Activated T-cell treated with anti-CD3 and anti-CD28 coated beads, Interleukin-2, amount 50 U/mL, for 72 hours (primary cell): ENCODE measurements at regions not wholly inside any gene's neighbourhood (a gene's known extent, or its start where the extent isn't known, plus 50 kb on each side); places are given as distances from the start of the nearest gene placed in this dataset.
A peak's percentile ranks its signal among the peaks of the same experiment; 100 is the strongest.
"Not testable (repeated sequence)": the region's sequence is repeated elsewhere in the genome, so short reads cannot be mapped to it uniquely, and the experiment has no call there.

Experiments
- ATAC-seq, 2 donors: fragments of 150-1000 bp; cut with Tn5 transposase; replicated peaks in 1 of 2; 2 replicates each; pipeline ENCODE4 v1.10.0; 2021; ENCODE audit warnings: moderate library complexity in 2 of 2, mild to moderate bottlenecking in 1 of 2
- DNase-seq, 2 donors: peaks; one replicate each; pipeline ENCODE4 v3.0.0; 2021 to 2022; ENCODE audit warnings: mixed read lengths in 1 of 2
- H3K27ac Mint-ChIP-seq: one replicate; pipeline ENCODE4 v1.8.0; 2022; ENCODE audit warnings: mild to moderate bottlenecking, moderate library complexity, mixed read lengths
- H3K27me3 Mint-ChIP-seq: one replicate; pipeline ENCODE4 v1.8.0; 2022; ENCODE audit warnings: low read depth, mixed read lengths
- H3K36me3 Mint-ChIP-seq, 2 donors: one replicate each; pipeline ENCODE4 v1.8.0; 2022; ENCODE audit warnings: mixed read lengths in 2 of 2, mild to moderate bottlenecking in 1 of 2; ENCODE audit not compliant: insufficient read depth in 2 of 2
- H3K4me1 Mint-ChIP-seq: one replicate; pipeline ENCODE4 v1.8.0; 2022; ENCODE audit warnings: low read depth, mixed read lengths
- H3K4me3 Mint-ChIP-seq, 2 donors: one replicate each; pipeline ENCODE4 v1.8.0; 2022; ENCODE audit warnings: mild to moderate bottlenecking in 2 of 2, mixed read lengths in 2 of 2, moderate library complexity in 2 of 2
- H3K9me3 Mint-ChIP-seq, 2 donors: one replicate each; pipeline ENCODE4 v1.8.0; 2022; ENCODE audit warnings: mixed read lengths in 2 of 2

DNA sequence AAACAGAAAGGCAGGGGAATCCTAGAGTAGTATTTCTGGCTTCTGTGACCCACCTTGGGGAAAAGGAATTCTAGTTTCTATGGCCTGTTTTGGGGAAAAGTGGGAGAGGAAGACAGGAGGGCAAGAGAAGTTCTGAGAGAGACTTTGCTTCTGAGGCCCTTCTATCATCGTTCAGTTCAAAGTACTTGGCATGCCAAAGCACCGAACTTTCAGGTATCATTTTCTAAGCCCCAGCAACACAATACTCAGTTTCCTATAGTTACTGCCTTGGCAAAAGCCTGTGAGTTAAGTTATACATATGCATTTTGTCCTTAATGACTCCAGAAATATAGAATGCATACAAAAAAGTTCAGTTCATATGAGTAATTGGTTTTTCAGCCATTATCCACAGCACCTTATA, 74.1 kb upstream of the CHD2 start:
- H3K4me1 Mint-ChIP-seq, result peaks cover 60% of the 10 kb centered on the region
- DNase-seq (no peak), ATAC-seq (no peak)
- peak overlapping the region; percentile 5 to 41 for H3K4me3 Mint-ChIP-seq
- no peaks in the 10 kb centered on the region for H3K9me3 Mint-ChIP-seq
- no peaks in the 10 kb centered on the region for H3K27me3 Mint-ChIP-seq
- no peaks in the 10 kb centered on the region for H3K36me3 Mint-ChIP-seq
- peak overlapping the region; percentile 54 for H3K27ac Mint-ChIP-seq

DNA sequence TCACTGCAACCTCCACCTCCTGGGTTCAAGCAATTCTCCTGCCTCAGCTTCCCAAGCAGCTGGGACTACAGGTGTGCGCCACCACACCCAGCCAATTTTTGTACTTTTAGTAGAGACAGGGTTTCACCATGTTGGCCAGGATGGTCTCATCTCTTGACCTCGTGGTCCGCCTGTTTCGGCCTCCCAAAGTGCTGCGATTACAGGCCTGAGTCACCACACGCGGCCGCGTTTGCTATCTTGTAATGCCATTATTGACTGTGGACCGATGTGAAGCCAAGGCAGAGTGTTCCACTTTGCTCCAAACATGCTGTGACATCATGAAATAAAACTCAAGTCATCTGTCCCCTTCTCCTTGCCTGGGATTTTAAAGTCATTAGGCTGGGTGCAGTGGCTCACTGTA, 72.1 kb upstream of the CHD2 start:
- H3K9me3 Mint-ChIP-seq, H3K36me3 Mint-ChIP-seq, H3K4me3 Mint-ChIP-seq, DNase-seq, ATAC-seq, H3K27me3 Mint-ChIP-seq, H3K27ac Mint-ChIP-seq: not testable (repeated sequence)
- peaks cover 61% of the 10 kb centered on the region for H3K4me1 Mint-ChIP-seq

DNA sequence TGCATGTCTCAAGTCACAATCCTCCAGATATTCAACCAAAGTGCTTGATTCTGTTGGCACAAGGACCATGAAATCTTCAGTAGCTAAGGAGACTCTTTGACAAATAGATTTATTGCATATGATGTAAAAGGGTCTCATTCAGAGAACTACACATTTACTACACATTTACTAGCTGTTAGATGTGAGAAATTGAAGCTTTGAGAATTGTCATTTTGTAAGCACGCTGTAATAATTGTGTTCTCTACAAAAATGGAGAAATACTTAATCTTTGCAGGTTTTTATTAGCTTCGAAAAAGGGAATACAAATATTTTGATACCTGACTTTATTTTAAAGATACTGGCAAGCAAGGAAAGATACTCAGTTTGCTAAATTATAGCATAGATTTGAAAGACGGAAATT, 70.2 kb upstream of the CHD2 start:
- peak overlapping the region; percentile 73 for H3K27ac Mint-ChIP-seq
- H3K4me1 Mint-ChIP-seq, result peaks cover 69% of the 10 kb centered on the region
- no peaks in the 10 kb centered on the region for H3K9me3 Mint-ChIP-seq
- DNase-seq, result no peak
- no peaks in the 10 kb centered on the region for H3K36me3 Mint-ChIP-seq
- ATAC-seq, result no peak
- H3K27me3 Mint-ChIP-seq, result no peaks in the 10 kb centered on the region
- peak overlapping the region in 1 of 2 donors; percentile 46 for H3K4me3 Mint-ChIP-seq

DNA sequence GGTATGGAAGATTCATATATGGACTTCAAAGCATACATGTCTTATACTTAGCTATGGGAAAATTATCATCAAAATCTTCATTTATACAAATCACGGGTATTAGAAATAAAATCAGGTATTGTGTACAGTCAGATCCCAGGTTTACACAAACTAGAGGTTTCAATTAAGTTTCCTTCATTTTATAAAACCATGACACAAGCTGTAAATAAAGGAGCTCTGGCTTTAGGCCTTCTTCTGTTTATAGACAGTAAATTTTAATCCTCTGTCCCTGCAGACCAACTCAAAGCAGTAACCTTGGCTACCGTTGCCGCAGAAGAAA, 68.8 kb upstream of the CHD2 start:
- Mint-ChIP-seq H3K4me1 (peaks cover 62% of the 10 kb centered on the region), H3K4me3 (peak overlapping the region; percentile 74 to 91), H3K9me3 (no peaks in the 10 kb centered on the region), H3K36me3 (no peaks in the 10 kb centered on the region), H3K27ac (peak overlapping the region; percentile 98), H3K27me3 (no peaks in the 10 kb centered on the region)
- DNase-seq, result no peak
- no peak for ATAC-seq

DNA sequence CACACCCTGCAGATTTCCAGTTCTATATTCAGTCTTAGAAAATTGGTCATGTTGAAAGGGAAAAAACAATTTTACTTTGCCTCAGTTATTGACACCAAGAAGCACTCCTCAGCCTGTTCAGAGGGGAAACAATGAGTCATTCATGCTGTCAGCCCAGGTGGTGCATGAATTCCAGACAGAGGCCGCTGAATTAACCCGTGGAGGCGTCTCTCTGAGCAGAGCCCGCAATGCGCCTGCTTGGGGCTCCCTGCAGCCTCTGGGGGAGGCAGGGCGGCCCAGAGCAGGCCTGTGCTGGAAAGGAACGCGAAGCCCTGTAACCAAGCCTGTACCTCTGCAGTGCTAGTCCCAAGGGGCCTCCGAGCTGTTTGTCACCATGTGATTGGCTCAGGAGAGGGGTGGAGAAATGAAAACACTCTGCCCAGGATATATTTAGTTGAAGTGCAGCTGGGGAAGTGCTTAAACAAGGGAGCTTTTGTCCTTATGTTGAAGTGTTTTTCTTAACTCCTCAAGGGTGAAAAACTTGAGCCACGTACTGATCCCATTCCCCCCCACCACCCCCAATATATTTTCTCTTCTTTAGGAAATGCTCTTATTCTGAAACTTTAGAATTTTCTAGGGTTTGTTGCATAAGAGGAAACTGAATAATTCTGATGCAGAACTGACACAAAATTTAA, 68.3 kb upstream of the CHD2 start:
- H3K4me3 Mint-ChIP-seq, result peak overlapping the region; percentile 74 to 91
- ATAC-seq (peak; percentile 91 to 96), DNase-seq (peak; percentile 91 to 95)
- H3K4me1 Mint-ChIP-seq, result peaks cover 62% of the 10 kb centered on the region
- H3K27me3 Mint-ChIP-seq, result no peaks in the 10 kb centered on the region
- no peaks in the 10 kb centered on the region for H3K9me3 Mint-ChIP-seq
- H3K36me3 Mint-ChIP-seq, result no peaks in the 10 kb centered on the region
- peak overlapping the region; percentile 98 for H3K27ac Mint-ChIP-seq

DNA sequence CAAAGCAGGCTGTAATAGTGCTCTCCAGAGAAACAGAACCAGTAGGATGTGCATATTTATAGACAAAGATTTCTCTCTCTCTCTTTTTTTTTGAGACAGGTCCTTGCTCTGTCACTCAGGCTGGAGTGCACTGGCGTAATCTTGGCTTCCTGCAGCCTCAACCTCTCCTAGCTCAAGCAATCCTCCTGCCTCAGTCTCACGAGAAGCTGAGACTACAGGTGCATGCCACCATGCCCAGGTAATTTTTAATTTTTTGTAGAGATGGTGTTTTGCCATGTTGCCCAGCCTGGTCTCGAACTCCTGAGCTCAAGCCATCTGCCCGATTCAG, 67.1 kb upstream of the CHD2 start:
- no peaks in the 10 kb centered on the region for H3K36me3 Mint-ChIP-seq
- H3K9me3 Mint-ChIP-seq, result no peaks in the 10 kb centered on the region
- peak overlapping the region; percentile 74 to 91 for H3K4me3 Mint-ChIP-seq
- H3K4me1 Mint-ChIP-seq, result peaks cover 72% of the 10 kb centered on the region
- H3K27me3 Mint-ChIP-seq, result no peaks in the 10 kb centered on the region
- H3K27ac Mint-ChIP-seq, result peak overlapping the region; percentile 98
- ATAC-seq (no peak), DNase-seq (no peak)

DNA sequence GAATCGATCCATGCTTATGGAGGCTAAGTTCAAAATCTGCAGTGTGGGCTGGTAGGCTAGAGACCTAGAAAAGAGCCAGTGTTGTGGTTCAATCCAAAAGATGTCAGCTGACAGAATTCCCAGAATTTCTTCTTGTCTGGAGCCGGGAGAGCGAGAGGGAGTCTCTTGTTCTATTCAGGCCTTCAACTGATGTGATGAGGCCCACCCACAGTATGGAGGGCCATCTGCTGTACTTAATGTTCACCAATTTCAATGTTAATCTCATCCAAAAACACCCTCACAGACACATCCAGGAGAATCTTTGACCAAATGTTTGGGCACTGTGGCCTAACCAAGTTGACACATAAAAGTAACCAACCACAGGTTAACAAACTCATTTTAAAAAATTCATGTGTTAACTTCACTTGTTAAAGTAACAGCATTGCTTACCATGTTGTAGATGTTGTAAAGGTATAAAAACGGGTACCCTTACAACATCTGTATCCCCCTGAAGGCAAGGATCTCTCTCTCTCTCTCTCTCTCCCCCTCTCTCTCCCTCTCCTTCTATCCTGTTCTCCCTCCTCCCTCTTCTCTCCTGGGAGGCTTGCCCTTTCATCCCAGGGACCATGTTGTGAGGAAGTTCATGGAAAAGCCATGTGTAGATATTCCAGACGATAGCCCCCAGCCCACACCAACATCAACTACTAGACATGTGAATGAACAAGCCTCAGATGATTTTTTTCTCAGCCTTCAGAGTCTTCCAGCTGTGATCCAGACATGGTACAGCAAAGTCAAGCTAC, 66.4 kb upstream of the CHD2 start:
- Mint-ChIP-seq H3K9me3 (no peaks in the 10 kb centered on the region), H3K36me3 (no peaks in the 10 kb centered on the region), H3K4me3 (peak overlapping the region; percentile 74 to 91), H3K4me1 (peaks cover 78% of the 10 kb centered on the region), H3K27ac (peak overlapping the region; percentile 98), H3K27me3 (no peaks in the 10 kb centered on the region)
- ATAC-seq (no peak), DNase-seq (no peak)

DNA sequence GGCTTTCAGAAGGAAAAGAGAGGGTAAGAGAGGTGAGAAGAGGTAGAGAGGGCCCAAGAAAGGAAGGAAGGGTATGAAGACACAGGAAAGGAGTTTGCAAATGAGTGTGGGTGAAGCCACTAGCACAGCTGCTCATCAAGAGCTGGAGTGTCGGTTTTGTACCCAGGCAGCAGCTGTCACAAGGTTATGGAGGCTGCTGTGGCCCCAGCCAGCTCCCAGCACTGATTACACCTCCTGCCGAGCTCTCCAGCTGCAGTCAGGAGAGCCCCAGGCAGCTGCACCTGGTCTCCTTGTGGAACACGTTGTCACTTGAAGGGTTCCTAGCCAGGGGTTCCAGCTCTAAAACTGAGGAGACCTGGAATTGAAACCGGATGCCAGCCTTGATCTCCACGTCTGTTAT, 60.4 kb upstream of the CHD2 start:
- Mint-ChIP-seq H3K9me3 (no peaks in the 10 kb centered on the region), H3K4me3 (peak overlapping the region; percentile 29 to 54), H3K36me3 (no peaks in the 10 kb centered on the region), H3K27ac (peak overlapping the region; percentile 44), H3K4me1 (peaks cover 61% of the 10 kb centered on the region), H3K27me3 (no peaks in the 10 kb centered on the region)
- no peak for DNase-seq
- peak; percentile 47 to 78 for ATAC-seq

DNA sequence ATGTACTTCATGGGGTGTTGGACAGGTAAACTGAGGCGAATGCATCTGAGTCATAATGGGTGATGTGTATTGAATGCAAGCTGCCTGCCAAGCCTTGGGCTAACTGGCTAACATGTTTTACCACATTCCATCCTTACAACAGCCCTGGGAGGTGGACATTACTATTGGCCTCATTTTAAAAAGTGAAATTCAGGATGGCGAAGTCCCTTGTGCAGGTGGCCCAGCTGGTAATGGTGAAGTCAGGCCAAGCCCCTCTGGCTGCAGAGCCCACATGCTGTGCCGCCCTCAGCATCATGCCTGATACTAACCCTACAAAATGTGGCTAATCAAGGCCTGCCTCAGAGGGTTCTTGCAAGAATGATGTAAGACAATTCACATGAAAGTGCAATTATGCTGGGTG, 60.0 kb upstream of the CHD2 start:
- Mint-ChIP-seq H3K4me1 (peaks cover 61% of the 10 kb centered on the region), H3K36me3 (no peaks in the 10 kb centered on the region), H3K9me3 (no peaks in the 10 kb centered on the region), H3K27ac (peak overlapping the region; percentile 16), H3K4me3 (peak overlapping the region; percentile 29 to 54), H3K27me3 (no peaks in the 10 kb centered on the region)
- no peak for DNase-seq
- no peak for ATAC-seq

DNA sequence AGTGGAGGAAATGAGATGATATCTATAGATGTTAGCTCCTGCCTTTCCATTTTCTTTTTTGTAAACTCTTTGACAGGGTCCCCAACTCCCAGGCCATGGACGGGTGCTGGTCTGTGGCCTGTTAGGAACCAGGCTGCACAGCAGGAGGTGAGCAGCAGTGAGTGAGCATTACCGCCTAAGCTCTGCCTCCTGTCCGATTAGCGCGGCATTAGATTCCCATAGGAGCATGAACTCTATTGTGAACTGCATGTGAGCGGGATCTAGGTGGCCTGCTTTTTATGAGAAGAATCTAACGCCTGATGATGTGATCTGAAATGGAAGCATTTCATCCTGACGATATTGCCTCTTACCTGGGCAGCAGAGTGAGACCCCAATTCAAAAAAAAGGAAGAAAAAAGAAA, 56.8 kb upstream of the CHD2 start:
- H3K4me3 Mint-ChIP-seq, result peak overlapping the region in 1 of 2 donors; percentile 19
- DNase-seq (no peak), ATAC-seq (no peak)
- no peak overlapping the region for H3K27ac Mint-ChIP-seq
- no peaks in the 10 kb centered on the region for H3K9me3 Mint-ChIP-seq
- no peaks in the 10 kb centered on the region for H3K27me3 Mint-ChIP-seq
- no peaks in the 10 kb centered on the region for H3K36me3 Mint-ChIP-seq
- peaks cover 78% of the 10 kb centered on the region for H3K4me1 Mint-ChIP-seq

DNA sequence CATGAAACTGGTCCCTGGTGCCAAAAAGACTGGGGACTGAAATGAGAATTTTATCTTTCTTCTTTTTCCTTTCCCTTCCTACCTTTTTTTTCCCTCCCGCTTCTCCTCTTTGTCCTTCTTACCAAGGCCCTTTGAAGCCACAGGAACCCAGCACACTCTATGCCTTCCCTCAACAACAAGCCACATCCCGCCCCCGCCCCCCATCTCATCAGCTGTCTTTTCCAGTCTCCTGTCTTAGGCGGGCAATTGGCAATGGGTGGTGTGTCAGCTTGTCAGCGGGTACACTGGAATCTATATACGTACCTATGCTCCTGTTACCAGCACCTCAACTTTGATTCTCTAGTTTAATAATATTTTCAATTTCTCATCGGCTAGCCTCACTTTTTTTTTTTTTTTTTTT, 56.3 kb upstream of the CHD2 start:
- H3K27ac Mint-ChIP-seq, result peak overlapping the region; percentile 91
- no peaks in the 10 kb centered on the region for H3K9me3 Mint-ChIP-seq
- H3K27me3 Mint-ChIP-seq, result no peaks in the 10 kb centered on the region
- no peaks in the 10 kb centered on the region for H3K36me3 Mint-ChIP-seq
- ATAC-seq (peak in 1 of 2 donors; percentile 41), DNase-seq (no peak)
- H3K4me3 Mint-ChIP-seq, result peak overlapping the region; percentile 56 to 80
- peaks cover 78% of the 10 kb centered on the region for H3K4me1 Mint-ChIP-seq

DNA sequence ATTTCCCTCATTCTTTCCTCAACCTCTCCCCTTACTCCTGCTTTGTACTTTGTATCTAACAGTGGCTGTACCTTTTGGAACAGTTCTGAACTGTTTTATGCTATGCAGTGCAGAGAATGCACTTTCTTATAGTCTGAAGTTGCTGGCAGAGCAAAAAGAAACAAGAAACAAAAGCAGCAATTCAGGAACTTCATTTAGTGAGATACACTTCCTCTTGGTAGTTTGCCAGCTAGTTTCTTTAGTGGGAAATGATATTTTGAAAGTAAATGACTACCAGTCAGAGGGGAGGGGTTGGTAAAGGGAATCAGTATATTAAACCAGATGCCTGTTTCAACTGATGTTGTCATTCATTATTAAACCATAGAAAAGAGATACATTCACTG, 55.0 kb upstream of the CHD2 start:
- no peak for DNase-seq
- Mint-ChIP-seq H3K9me3 (no peaks in the 10 kb centered on the region), H3K36me3 (no peaks in the 10 kb centered on the region), H3K4me3 (peak overlapping the region; percentile 80 to 91), H3K27ac (peak overlapping the region; percentile 99), H3K27me3 (no peaks in the 10 kb centered on the region), H3K4me1 (peaks cover 77% of the 10 kb centered on the region)
- ATAC-seq, result peak; percentile 14 to 38

DNA sequence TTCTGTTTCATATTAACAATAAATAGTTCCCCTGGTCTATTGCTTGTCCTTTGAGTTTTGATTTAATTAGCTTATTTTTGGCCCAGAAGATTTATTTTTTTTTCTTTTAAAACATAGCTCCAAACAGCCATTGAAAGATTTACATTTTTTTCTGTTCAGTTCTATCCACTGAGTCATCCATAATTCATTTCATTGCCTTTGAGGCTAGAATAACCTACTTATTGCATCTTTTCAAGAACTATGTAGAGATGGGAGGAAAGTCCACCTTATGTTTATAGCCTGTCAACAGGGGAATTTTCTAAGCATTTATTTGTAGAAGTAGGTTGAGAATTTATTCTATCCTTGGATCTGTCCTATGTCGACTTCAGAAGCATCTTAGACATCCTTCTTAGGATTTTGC, 53.4 kb upstream of the CHD2 start:
- ATAC-seq, result no peak
- H3K4me1 Mint-ChIP-seq, result peaks cover 75% of the 10 kb centered on the region
- H3K9me3 Mint-ChIP-seq, result peaks cover 0 to 2% of the 10 kb centered on the region in 2 donors
- H3K27me3 Mint-ChIP-seq, result no peaks in the 10 kb centered on the region
- H3K36me3 Mint-ChIP-seq, result peaks cover 0 to 3% of the 10 kb centered on the region in 2 donors
- no peak for DNase-seq
- peak overlapping the region; percentile 93 for H3K27ac Mint-ChIP-seq
- H3K4me3 Mint-ChIP-seq, result peak overlapping the region in 1 of 2 donors; percentile 31

DNA sequence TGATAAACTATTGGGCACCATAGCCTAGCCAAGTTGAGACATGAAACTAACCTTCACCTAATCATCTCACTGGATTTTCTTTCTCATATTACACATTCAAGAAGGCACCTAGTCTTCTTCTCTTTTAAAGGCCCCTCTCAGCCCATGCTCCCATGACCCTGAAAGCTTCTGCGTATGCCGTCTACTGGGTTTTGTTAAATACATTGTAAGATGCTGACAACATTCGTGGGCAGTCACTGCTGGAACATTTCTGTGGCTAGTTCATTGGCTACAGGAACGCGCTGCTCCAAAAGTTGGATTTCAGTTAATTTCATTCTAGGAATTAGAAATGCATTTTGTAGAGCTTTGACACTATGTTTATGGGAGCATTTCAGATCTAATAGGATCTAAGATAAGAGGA, 52.3 kb upstream of the CHD2 start:
- Mint-ChIP-seq H3K27me3 (no peaks in the 10 kb centered on the region), H3K4me1 (peaks cover 71% of the 10 kb centered on the region), H3K36me3 (peaks cover 0 to 4% of the 10 kb centered on the region in 2 donors), H3K4me3 (peak overlapping the region in 1 of 2 donors; percentile 22), H3K27ac (peak overlapping the region; percentile 46), H3K9me3 (peaks cover 0 to 2% of the 10 kb centered on the region in 2 donors)
- no peak for DNase-seq
- no peak for ATAC-seq
